KMS-11 (cell line): ENCODE measurements at regions not wholly inside any gene's neighbourhood (a gene's known extent, or its start where the extent isn't known, plus 50 kb on each side); places are given as distances from the start of the nearest gene placed in this dataset.

Source experiments
- H2AFZ ChIP-seq: fragments of 200-600 bp; sonication (generic); 2 replicates; pipeline ENCODE4 v1.6.1; 2016; ENCODE audit warnings: antibody characterized with exemption, mixed run types, low read depth
- H3K27ac ChIP-seq: fragments of 200-600 bp; sonication (generic); 2 replicates; pipeline ENCODE4 v1.6.1; 2016; ENCODE audit warnings: mild to moderate bottlenecking, mixed run types
- H3K27me3 ChIP-seq: fragments of 200-600 bp; sonication (generic); 2 replicates; pipeline ENCODE4 v1.6.1; 2017; ENCODE audit warnings: mild to moderate bottlenecking, low read depth, mixed run types, moderate library complexity; ENCODE audit not compliant: insufficient read depth
- H3K36me3 ChIP-seq: fragments of 200-600 bp; sonication (generic); 2 replicates; pipeline ENCODE4 v1.6.1; 2017; ENCODE audit warnings: mild to moderate bottlenecking, mixed run types; ENCODE audit not compliant: insufficient read depth
- H3K4me1 ChIP-seq: fragments of 200-600 bp; sonication (generic); 2 replicates; pipeline ENCODE4 v1.6.1; 2016; ENCODE audit warnings: mild to moderate bottlenecking, low read depth, mixed run types; ENCODE audit not compliant: poor library complexity, severe bottlenecking
- H3K4me2 ChIP-seq: fragments of 200-600 bp; sonication (generic); 2 replicates; pipeline ENCODE4 v1.7.0; 2016; ENCODE audit warnings: mild to moderate bottlenecking, mixed run types
- H3K4me3 ChIP-seq: fragments of 200-600 bp; sonication (generic); IDR thresholded peaks from 2 replicates; pipeline ENCODE4 v1.6.1; 2017; ENCODE audit warnings: low read depth, low read length, mixed read lengths; ENCODE audit not compliant: insufficient read depth
- H3K79me2 ChIP-seq: fragments of 200-600 bp; sonication (generic); 2 replicates; pipeline ENCODE4 v1.6.1; 2016; ENCODE audit warnings: low read depth, mixed run types; ENCODE audit not compliant: insufficient read depth
- H3K9ac ChIP-seq: fragments of 200-600 bp; sonication (generic); 2 replicates; pipeline ENCODE4 v1.6.1; 2016; ENCODE audit warnings: mild to moderate bottlenecking, mixed run types
- H4K20me1 ChIP-seq: fragments of 200-600 bp; sonication (generic); 2 replicates; pipeline ENCODE4 v1.6.1; 2016; ENCODE audit warnings: mild to moderate bottlenecking, mixed run types; ENCODE audit not compliant: insufficient read depth
- CTCF ChIP-seq: fragments of 200-600 bp; sonication (generic); conservative IDR thresholded peaks from 2 replicates; pipeline ENCODE4 v1.6.1; 2017; ENCODE audit warnings: low read depth, mild to moderate bottlenecking, antibody characterized with exemption, low read length, moderate library complexity, mixed read lengths

DNA sequence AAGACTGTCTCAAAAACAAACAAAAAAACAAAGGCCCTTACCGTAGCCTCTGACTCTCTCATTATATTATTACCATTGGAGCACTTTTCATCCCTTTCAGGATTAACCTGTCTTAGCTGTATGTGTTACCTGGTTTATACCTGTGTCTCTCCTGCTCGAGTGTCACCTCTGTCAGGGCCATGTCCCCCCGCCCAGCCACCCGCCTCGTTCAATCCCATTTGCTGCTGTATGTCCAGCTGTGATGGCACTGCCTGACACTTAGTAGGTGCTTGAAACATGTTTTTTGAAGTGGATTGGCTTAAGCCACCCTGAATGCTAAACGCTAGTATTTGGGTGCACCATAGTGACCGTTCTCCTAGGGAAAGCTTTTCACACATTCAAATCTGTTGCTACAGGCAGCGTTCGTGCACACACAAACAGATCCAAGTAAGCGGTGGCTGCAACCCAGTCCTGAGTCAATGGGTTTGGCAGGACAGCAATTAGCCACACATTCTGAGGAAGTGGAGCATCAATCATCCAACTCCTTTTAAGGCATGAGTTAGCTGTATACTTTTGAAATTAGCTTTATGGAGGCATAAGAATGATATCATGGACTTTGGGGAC lies 98.9 kb upstream of the ZNF217 start:
- H3K27me3 ChIP-seq = no peaks in the 10 kb centered on the region
- no peaks in the 10 kb centered on the region for H3K36me3 ChIP-seq
- no peaks in the 10 kb centered on the region; the same call in 1 of the 2 replicates for H4K20me1 ChIP-seq
- TF ChIP-seq CTCF = no peak
- no peaks in the 10 kb centered on the region for H3K79me2 ChIP-seq
- peaks cover 11% of the 10 kb centered on the region for H3K4me1 ChIP-seq
- no peak overlapping the region for H2AFZ ChIP-seq
- H3K4me2 ChIP-seq = no peak overlapping the region
- H3K4me3 ChIP-seq = no peak overlapping the region
- H3K9ac ChIP-seq = no peak overlapping the region
- no peak overlapping the region for H3K27ac ChIP-seq

DNA sequence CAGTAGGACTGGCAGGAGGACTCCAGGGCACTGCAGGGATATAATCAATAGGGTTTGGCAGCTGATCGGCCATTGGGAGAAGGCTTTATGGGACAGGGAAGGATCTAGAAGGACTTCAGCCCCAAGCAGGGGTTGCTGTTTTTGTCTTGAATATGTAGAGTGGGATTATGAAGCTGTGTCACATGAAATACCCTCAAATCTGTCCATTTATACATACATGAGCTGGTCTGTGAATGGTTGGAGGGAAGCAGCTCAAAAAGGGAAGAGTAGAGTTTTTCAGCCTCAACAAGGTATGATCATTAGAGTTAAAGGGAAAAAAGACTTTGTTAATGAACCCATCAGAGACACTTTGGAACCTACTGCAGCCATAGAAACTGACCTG lies 98.2 kb upstream of the ZNF217 start:
- no peak overlapping the region for H2AFZ ChIP-seq
- H3K4me2 ChIP-seq = no peak overlapping the region
- no peaks in the 10 kb centered on the region for H3K27me3 ChIP-seq
- H3K9ac ChIP-seq = no peak overlapping the region
- H3K27ac ChIP-seq = no peak overlapping the region
- peaks cover 18% of the 10 kb centered on the region for H3K4me1 ChIP-seq
- no peak overlapping the region for H3K4me3 ChIP-seq
- no peaks in the 10 kb centered on the region for H3K36me3 ChIP-seq
- no peak for TF ChIP-seq CTCF
- no peaks in the 10 kb centered on the region for H3K79me2 ChIP-seq
- no peaks in the 10 kb centered on the region; the same call in 1 of the 2 replicates for H4K20me1 ChIP-seq

DNA sequence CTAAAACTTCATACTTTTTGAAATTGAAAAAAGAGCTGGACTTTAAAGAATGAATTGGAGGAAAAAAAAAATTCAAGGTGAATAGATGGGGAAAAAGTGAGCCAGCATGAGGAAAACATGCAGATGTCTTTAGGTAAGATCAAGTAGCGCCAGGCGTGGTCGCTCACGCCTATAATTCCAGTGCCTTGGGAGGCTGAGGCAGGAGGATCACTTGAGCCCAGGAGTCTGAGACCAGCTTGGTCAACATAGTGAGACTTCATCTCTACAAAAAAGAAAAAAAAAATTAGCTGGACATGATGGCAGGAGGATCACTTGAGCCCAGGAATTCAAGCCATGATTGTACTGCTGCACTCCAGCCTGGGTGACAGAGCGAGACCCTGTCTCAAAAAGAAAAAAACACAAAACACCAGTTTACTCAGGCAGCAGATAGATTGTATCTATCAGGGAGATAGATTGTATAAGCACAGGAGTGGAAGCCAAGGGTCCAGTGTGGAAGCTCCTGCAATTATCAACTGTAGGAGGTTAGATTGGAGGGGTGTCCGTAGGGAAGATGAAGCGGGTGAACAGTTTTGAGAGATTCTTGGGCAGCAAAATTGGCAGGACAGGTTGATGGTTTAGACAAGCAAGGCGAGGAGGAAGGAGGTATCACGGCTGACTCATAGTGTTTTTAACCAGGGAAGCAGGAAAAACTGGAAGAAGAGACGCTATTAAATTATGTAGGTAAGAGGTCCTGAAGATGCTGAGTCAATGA lies 97.6 kb upstream of the ZNF217 start:
- Histone ChIP-seq H3K9ac (no peak overlapping the region), H3K27me3 (no peaks in the 10 kb centered on the region), H3K79me2 (no peaks in the 10 kb centered on the region), H3K4me2 (no peak overlapping the region), H3K4me3 (no peak overlapping the region), H2AFZ (no peak overlapping the region), H4K20me1 (no peaks in the 10 kb centered on the region; the same call in 1 of the 2 replicates), H3K4me1 (peaks cover 24% of the 10 kb centered on the region), H3K27ac (no peak overlapping the region), H3K36me3 (no peaks in the 10 kb centered on the region)
- TF ChIP-seq CTCF = no peak

GRCh38 chr20:53688085-53688484 lies 94.4 kb upstream of the ZNF217 start:
- Histone ChIP-seq H4K20me1 (no peaks in the 10 kb centered on the region), H3K36me3 (no peaks in the 10 kb centered on the region), H3K4me2 (no peak overlapping the region), H3K79me2 (no peaks in the 10 kb centered on the region), H3K27ac (no peak overlapping the region), H3K4me1 (peaks cover 31% of the 10 kb centered on the region), H3K9ac (no peak overlapping the region), H3K4me3 (no peak overlapping the region), H2AFZ (no peak overlapping the region), H3K27me3 (no peaks in the 10 kb centered on the region)
- no peak for TF ChIP-seq CTCF
